IMR-90 (cell line): ENCODE measurements at regions not wholly inside any gene's neighbourhood (a gene's known extent, or its start where the extent isn't known, plus 50 kb on each side); places are given as distances from the start of the nearest gene placed in this dataset.

Source experiments
- ATAC-seq: fragments of 200-7000 bp; cut with Tn5 transposase; 2 replicates; pipeline ENCODE4 v1.9.1; 2020; ENCODE audit warnings: low read depth, mild to moderate bottlenecking, moderate library complexity
- BruUV-seq: library from RNA; stranded (reverse); fragments of 400-500 nt; replicated peaks from 2 replicates; lab custom pipeline; 2021; lab: Mats Ljungman, UMichigan
- CTCF ChIA-PET: fragments of 300-600 bp; formaldehyde crosslinking; extraction: SDS; loops from one replicate; lab custom pipeline; 2021; ENCODE audit warnings: antibody characterized with exemption; lab: Yijun Ruan, JAX
- POLR2A ChIA-PET: fragments of 300-600 bp; sonication (Branson Sonifier 250); formaldehyde crosslinking; loops from one replicate; lab custom pipeline; 2022; ENCODE audit warnings: antibody characterized with exemption; ENCODE audit not compliant: unreplicated experiment; lab: Charles Lee
- DNase-seq: peaks from one replicate; pipeline ENCODE4 v3.0.0; 2013
- H2AFZ ChIP-seq: replicated peaks from 2 replicates; pipeline ENCODE3; 2013; ENCODE audit warnings: low read length, mild to moderate bottlenecking; ENCODE audit not compliant: poor library complexity
- H2AK5ac ChIP-seq: 2 replicates; pipeline ENCODE4 v1.6.1; 2013; ENCODE audit warnings: low read depth, low read length, inconsistent platforms
- H2AK9ac ChIP-seq: replicated peaks from 2 replicates; pipeline ENCODE3; 2013; ENCODE audit warnings: mild to moderate bottlenecking, low read depth, low read length, moderate library complexity; ENCODE audit not compliant: poor library complexity
- H2BK120ac ChIP-seq: 2 replicates; pipeline ENCODE4 v1.6.1; 2013; ENCODE audit warnings: low read depth, low read length, inconsistent platforms
- H2BK15ac ChIP-seq: 3 replicates; pipeline ENCODE4 v1.6.1; 2013; ENCODE audit warnings: low read depth, low read length, inconsistent platforms
- H2BK20ac ChIP-seq: 2 replicates; pipeline ENCODE4 v1.6.1; 2013; ENCODE audit warnings: low read depth, mild to moderate bottlenecking, inconsistent platforms, low read length, moderate library complexity
- H2BK5ac ChIP-seq: 2 replicates; pipeline ENCODE4 v1.6.1; 2013; ENCODE audit warnings: mild to moderate bottlenecking, low read depth, low read length, inconsistent platforms; ENCODE audit not compliant: poor library complexity, severe bottlenecking
- H3K14ac ChIP-seq: replicated peaks from 2 replicates; pipeline ENCODE4 v1.6.1; 2013; ENCODE audit warnings: low read depth, low read length, inconsistent platforms
- H3K18ac ChIP-seq: 2 replicates; pipeline ENCODE4 v1.6.1; 2013; ENCODE audit warnings: low read depth, low read length, control low read depth
- H3K23ac ChIP-seq: 2 replicates; pipeline ENCODE4 v1.6.1; 2013; ENCODE audit warnings: low read depth, low read length, inconsistent platforms
- H3K27ac ChIP-seq: 2 replicates; pipeline ENCODE4 v1.5.1; 2013; ENCODE audit warnings: mild to moderate bottlenecking, control low read depth, low read length; ENCODE audit not compliant: insufficient read depth
- H3K27me3 ChIP-seq: 2 replicates; pipeline ENCODE4 v1.6.1; 2013; ENCODE audit warnings: low read length; ENCODE audit not compliant: control insufficient read depth, insufficient read depth
- H3K36me3 ChIP-seq: 2 replicates; pipeline ENCODE4 v1.6.1; 2013; ENCODE audit warnings: low read length, mixed read lengths; ENCODE audit not compliant: control insufficient read depth, insufficient read depth
- H3K4ac ChIP-seq: 2 replicates; pipeline ENCODE4 v1.6.1; 2013; ENCODE audit warnings: low read depth, low read length, inconsistent platforms
- H3K4me1 ChIP-seq: 2 replicates; pipeline ENCODE4 v1.6.1; 2013; ENCODE audit warnings: low read length, mixed read lengths; ENCODE audit not compliant: control insufficient read depth, insufficient read depth
- H3K4me2 ChIP-seq: 2 replicates; pipeline ENCODE4 v1.6.1; 2013; ENCODE audit warnings: low read depth, mild to moderate bottlenecking, control low read depth, low read length, moderate library complexity
- H3K4me3 ChIP-seq: 2 replicates; pipeline ENCODE4 v1.5.1; 2013; ENCODE audit warnings: low read depth, mild to moderate bottlenecking, control low read depth, low read length, moderate library complexity; ENCODE audit not compliant: insufficient read depth
- H3K56ac ChIP-seq: 2 replicates; pipeline ENCODE4 v1.6.1; 2013; ENCODE audit warnings: low read length, inconsistent platforms; ENCODE audit not compliant: insufficient read depth; ENCODE audit errors: extremely low read depth
- H3K79me1 ChIP-seq, 2 experiments: 2 replicates each; pipeline ENCODE4 v1.6.1; 2013; ENCODE audit warnings: low read length in 2 of 2, inconsistent platforms in 1 of 2, low read depth in 1 of 2
- H3K9ac ChIP-seq: 2 replicates; pipeline ENCODE4 v1.6.1; 2013; ENCODE audit warnings: low read depth, low read length, control low read depth
- H3K9me1 ChIP-seq: 2 replicates; pipeline ENCODE4 v1.6.1; 2013; ENCODE audit warnings: low read length, inconsistent platforms; ENCODE audit not compliant: insufficient read depth
- H3K9me3 ChIP-seq: 2 replicates; pipeline ENCODE4 v1.6.1; 2013; ENCODE audit warnings: low read length; ENCODE audit not compliant: control insufficient read depth, insufficient read depth
- H4K20me1 ChIP-seq: 2 replicates; pipeline ENCODE4 v1.6.1; 2013; ENCODE audit warnings: low read length, inconsistent platforms; ENCODE audit not compliant: insufficient read depth
- H4K5ac ChIP-seq: 2 replicates; pipeline ENCODE4 v1.6.1; 2013; ENCODE audit warnings: mild to moderate bottlenecking, low read depth, low read length, control low read depth
- H4K8ac ChIP-seq, 2 experiments: 2 replicates each; pipeline ENCODE4 v1.6.1; 2013; ENCODE audit warnings: low read depth in 2 of 2, low read length in 2 of 2, control low read depth in 1 of 2, inconsistent platforms in 1 of 2
- H4K91ac ChIP-seq: 2 replicates; pipeline ENCODE4 v1.6.1; 2013; ENCODE audit warnings: low read depth, low read length, inconsistent platforms; ENCODE audit not compliant: insufficient read depth
- BHLHE40 ChIP-seq: fragments of 150-350 bp; IDR thresholded peaks from 2 replicates; pipeline ENCODE4 v1.6.1; 2016; ENCODE audit warnings: mild to moderate bottlenecking, low read depth, low read length
- CEBPB ChIP-seq: IDR thresholded peaks from 2 replicates; pipeline ENCODE4 v1.6.1; 2012; ENCODE audit warnings: low read depth, low read length, improper control_type of control experiment
- CHD1 ChIP-seq: IDR thresholded peaks from 2 replicates; pipeline ENCODE4 v1.6.1; 2012; ENCODE audit warnings: low read depth, low read length, improper control_type of control experiment
- FOS ChIP-seq: fragments of 150-350 bp; IDR thresholded peaks from 2 replicates; pipeline ENCODE4 v1.6.1; 2016; ENCODE audit warnings: low read depth, low read length
- MAFK ChIP-seq: IDR thresholded peaks from 2 replicates; pipeline ENCODE4 v1.6.1; 2012; ENCODE audit warnings: low read depth, low read length, improper control_type of control experiment
- MAZ ChIP-seq: IDR thresholded peaks from 2 replicates; pipeline ENCODE4 v1.6.1; 2012; ENCODE audit warnings: low read depth, mild to moderate bottlenecking, low read length, improper control_type of control experiment, moderate library complexity, borderline replicate concordance
- MXI1 ChIP-seq: IDR thresholded peaks from 2 replicates; pipeline ENCODE4 v1.6.1; 2012; ENCODE audit warnings: low read depth, mild to moderate bottlenecking, low read length, moderate library complexity, borderline replicate concordance
- NFE2L2 ChIP-seq: fragments of 150-350 bp; IDR thresholded peaks from 2 replicates; pipeline ENCODE4 v1.6.1; 2016; ENCODE audit warnings: low read depth, mild to moderate bottlenecking, low read length
- POLR2A ChIP-seq: IDR thresholded peaks from 2 replicates; pipeline ENCODE4 v1.6.1; 2012; ENCODE audit warnings: mild to moderate bottlenecking, low read depth, low read length
- RAD21 ChIP-seq: IDR thresholded peaks from 2 replicates; pipeline ENCODE4 v1.6.1; 2012; ENCODE audit warnings: low read length, improper control_type of control experiment
- RCOR1 ChIP-seq: IDR thresholded peaks from 2 replicates; pipeline ENCODE4 v1.6.1; 2012; ENCODE audit warnings: mild to moderate bottlenecking, low read length, improper control_type of control experiment; ENCODE audit not compliant: insufficient replicate concordance
- RFX5 ChIP-seq: IDR thresholded peaks from 2 replicates; pipeline ENCODE4 v1.8.0; 2012; ENCODE audit warnings: low read depth, mild to moderate bottlenecking, low read length, moderate library complexity
- SMC3 ChIP-seq: fragments of 150-350 bp; IDR thresholded peaks from 2 replicates; pipeline ENCODE4 v1.6.1; 2016; ENCODE audit warnings: low read depth, mild to moderate bottlenecking, antibody characterized with exemption, low read length, moderate library complexity
- WGBS, 2 experiments: methylation state at CpG; one replicate each; pipeline versions ENCODE4 v1.1.5 to v1.1.7; 2013; ENCODE audit warnings: missing lambda C conversion rate in 2 of 2; ENCODE audit not compliant: insufficient read length in 1 of 2; ENCODE audit errors: extremely low coverage in 2 of 2; 5-methylcytosine and 5-hydroxymethylcytosine counted together
- dilution Hi-C: fragments of 300-500 bp; cut with HindIII; formaldehyde crosslinking; loops from one replicate; pipeline ENCODE4 v1.14.3; 2018; ENCODE audit warnings: low sequenced_read_pairs; ENCODE audit not compliant: unreplicated experiment
- in situ Hi-C: fragments of 300-500 bp; cut with MboI; formaldehyde crosslinking; loops from 3 replicates; pipeline ENCODE4 v1.14.3; 2019; ENCODE audit warnings: low sequenced_read_pairs, inconsistent platforms, mixed read lengths
- intact Hi-C: fragments of 100-400 bp; cut with micrococcal nuclease; formaldehyde crosslinking; loops from 2 replicates; pipeline ENCODE4 v1.10.0; 2022
- TF ChIP-seq, protein P1 (sequence below): fragments of 150-350 bp; IDR thresholded peaks from 2 replicates; pipeline ENCODE4 v1.6.1; 2017; ENCODE audit warnings: mild to moderate bottlenecking, antibody characterized with exemption, low read length, low read depth
- TF ChIP-seq, protein P2 (sequence below): conservative IDR thresholded peaks from 2 replicates; pipeline ENCODE4 v1.5.1; 2012; ENCODE audit warnings: mild to moderate bottlenecking, low read depth, low read length, improper control_type of control experiment
- TF ChIP-seq, protein P3 (sequence below): fragments of 150-350 bp; IDR thresholded peaks from 2 replicates; pipeline ENCODE4 v1.6.1; 2016; ENCODE audit warnings: low read depth, mild to moderate bottlenecking, low read length, moderate library complexity, borderline replicate concordance

- Histone ChIP-seq H3K14ac (no peak overlapping the region), H2BK120ac (no peak overlapping the region), H3K56ac (no peak overlapping the region), H2BK20ac (no peak overlapping the region), H4K20me1 (no peaks in the 10 kb centered on the region), H3K27me3 (peaks cover 3% of the 10 kb centered on the region; the same call in 1 of the 2 replicates), H2BK15ac (no peak overlapping the region), H2AK9ac (no peak overlapping the region), H4K91ac (no peak overlapping the region), H3K36me3 (no peaks in the 10 kb centered on the region), H3K23ac (no peak overlapping the region), H3K4me1 (peaks cover under 1% of the 10 kb centered on the region; the same call in 1 of the 2 replicates), H3K79me1 (no peaks in the 10 kb centered on the region), H3K9me3 (no peaks in the 10 kb centered on the region), H2AK5ac (no peak overlapping the region), H4K5ac (no peak overlapping the region), H3K9me1 (no peaks in the 10 kb centered on the region), H2AFZ (no peak overlapping the region), H3K4ac (no peak overlapping the region), H3K27ac (no peak overlapping the region), H3K18ac (no peak overlapping the region), H3K9ac (no peak overlapping the region), H3K4me3 (no peak overlapping the region), H2BK5ac (no peak overlapping the region), H3K4me2 (no peak overlapping the region), H4K8ac (no peak overlapping the region)
- DNase-seq (no peak), ATAC-seq (no peak)
- POLR2A ChIA-PET, result no interaction called here
- CTCF ChIA-PET, result interaction anchor here (0.5 to 1.3 kb wide), 2 partner anchors 9 to 12 kb away, joined by 3 read pairs; no protein-coding TSS in a partner anchor
- dilution Hi-C loops (no loop called here), intact Hi-C loops (loop anchor here (5.0 to 10.0 kb wide), 2 partner anchors 107 to 175 kb away; no protein-coding TSS in a partner anchor), in situ Hi-C loops (no loop called here)
- BruUV-seq, result no TSS peak
- WGBS, 2 experiments, result no CpG with 5 or more reads among the region's 3 CpGs
- TF ChIP-seq RFX5 (no peak), BHLHE40 (no peak), MAFK (no peak), MXI1 (no peak), POLR2A (no peak), CHD1 (no peak), SMC3 (no peak), NFE2L2 (no peak), CEBPB (no peak), FOS (no peak), RCOR1 (no peak), MAZ (no peak), RAD21 (no peak)
- TF ChIP-seq, protein P1, sequence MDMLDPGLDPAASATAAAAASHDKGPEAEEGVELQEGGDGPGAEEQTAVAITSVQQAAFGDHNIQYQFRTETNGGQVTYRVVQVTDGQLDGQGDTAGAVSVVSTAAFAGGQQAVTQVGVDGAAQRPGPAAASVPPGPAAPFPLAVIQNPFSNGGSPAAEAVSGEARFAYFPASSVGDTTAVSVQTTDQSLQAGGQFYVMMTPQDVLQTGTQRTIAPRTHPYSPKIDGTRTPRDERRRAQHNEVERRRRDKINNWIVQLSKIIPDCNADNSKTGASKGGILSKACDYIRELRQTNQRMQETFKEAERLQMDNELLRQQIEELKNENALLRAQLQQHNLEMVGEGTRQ, result no peak
- TF ChIP-seq, protein P2, sequence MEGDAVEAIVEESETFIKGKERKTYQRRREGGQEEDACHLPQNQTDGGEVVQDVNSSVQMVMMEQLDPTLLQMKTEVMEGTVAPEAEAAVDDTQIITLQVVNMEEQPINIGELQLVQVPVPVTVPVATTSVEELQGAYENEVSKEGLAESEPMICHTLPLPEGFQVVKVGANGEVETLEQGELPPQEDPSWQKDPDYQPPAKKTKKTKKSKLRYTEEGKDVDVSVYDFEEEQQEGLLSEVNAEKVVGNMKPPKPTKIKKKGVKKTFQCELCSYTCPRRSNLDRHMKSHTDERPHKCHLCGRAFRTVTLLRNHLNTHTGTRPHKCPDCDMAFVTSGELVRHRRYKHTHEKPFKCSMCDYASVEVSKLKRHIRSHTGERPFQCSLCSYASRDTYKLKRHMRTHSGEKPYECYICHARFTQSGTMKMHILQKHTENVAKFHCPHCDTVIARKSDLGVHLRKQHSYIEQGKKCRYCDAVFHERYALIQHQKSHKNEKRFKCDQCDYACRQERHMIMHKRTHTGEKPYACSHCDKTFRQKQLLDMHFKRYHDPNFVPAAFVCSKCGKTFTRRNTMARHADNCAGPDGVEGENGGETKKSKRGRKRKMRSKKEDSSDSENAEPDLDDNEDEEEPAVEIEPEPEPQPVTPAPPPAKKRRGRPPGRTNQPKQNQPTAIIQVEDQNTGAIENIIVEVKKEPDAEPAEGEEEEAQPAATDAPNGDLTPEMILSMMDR, result no peak
- TF ChIP-seq, protein P3, sequence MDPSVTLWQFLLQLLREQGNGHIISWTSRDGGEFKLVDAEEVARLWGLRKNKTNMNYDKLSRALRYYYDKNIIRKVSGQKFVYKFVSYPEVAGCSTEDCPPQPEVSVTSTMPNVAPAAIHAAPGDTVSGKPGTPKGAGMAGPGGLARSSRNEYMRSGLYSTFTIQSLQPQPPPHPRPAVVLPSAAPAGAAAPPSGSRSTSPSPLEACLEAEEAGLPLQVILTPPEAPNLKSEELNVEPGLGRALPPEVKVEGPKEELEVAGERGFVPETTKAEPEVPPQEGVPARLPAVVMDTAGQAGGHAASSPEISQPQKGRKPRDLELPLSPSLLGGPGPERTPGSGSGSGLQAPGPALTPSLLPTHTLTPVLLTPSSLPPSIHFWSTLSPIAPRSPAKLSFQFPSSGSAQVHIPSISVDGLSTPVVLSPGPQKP, result no peak
Measured at GRCh38 chr4:146059865-146060264, 115.7 kb upstream of the LSM6 start.
